Neutrophil (primary cell): ENCODE measurements at regions not wholly inside any gene's neighbourhood (a gene's known extent, or its start where the extent isn't known, plus 50 kb on each side); places are given as distances from the start of the nearest gene placed in this dataset.

Source experiments
- H3K27ac ChIP-seq: fragments of 200-600 bp; sonication (generic); 2 replicates; pipeline ENCODE4 v1.5.1; 2016; ENCODE audit warnings: mild to moderate bottlenecking, moderate library complexity
- H3K27me3 ChIP-seq: fragments of 200-600 bp; sonication (generic); 2 replicates; pipeline ENCODE4 v1.6.0; 2016; ENCODE audit warnings: mild to moderate bottlenecking
- H3K36me3 ChIP-seq: fragments of 200-600 bp; sonication (generic); 2 replicates; pipeline ENCODE4 v1.5.1; 2017
- H3K4me1 ChIP-seq, 2 experiments: fragments of 200-600 bp in 1 of 2; sonication (generic) in 1 of 2; 1 replicate in 1 of 2; 2 replicates in 1 of 2; pipeline versions ENCODE4 v1.5.1 to v1.6.1; 2013 to 2016; ENCODE audit warnings: low read depth in 1 of 2, low read length in 1 of 2, mild to moderate bottlenecking in 1 of 2, moderate library complexity in 1 of 2; ENCODE audit not compliant: control insufficient read depth in 1 of 2, insufficient read depth in 1 of 2
- H3K4me3 ChIP-seq, 2 experiments: fragments of 200-600 bp in 1 of 2; sonication (generic) in 1 of 2; 1 replicate in 1 of 2; 2 replicates in 1 of 2; pipeline ENCODE4 v1.5.1; 2013 to 2016; ENCODE audit warnings: low read depth in 1 of 2, low read length in 1 of 2, mild to moderate bottlenecking in 1 of 2, moderate library complexity in 1 of 2
- H3K9me3 ChIP-seq: fragments of 200-600 bp; sonication (generic); 2 replicates; pipeline ENCODE4 v1.5.1; 2016
- CTCF ChIP-seq: fragments of 200-600 bp; sonication (generic); IDR thresholded peaks from 2 replicates; pipeline ENCODE4 v1.5.1; 2016; ENCODE audit warnings: antibody characterized with exemption

DNA sequence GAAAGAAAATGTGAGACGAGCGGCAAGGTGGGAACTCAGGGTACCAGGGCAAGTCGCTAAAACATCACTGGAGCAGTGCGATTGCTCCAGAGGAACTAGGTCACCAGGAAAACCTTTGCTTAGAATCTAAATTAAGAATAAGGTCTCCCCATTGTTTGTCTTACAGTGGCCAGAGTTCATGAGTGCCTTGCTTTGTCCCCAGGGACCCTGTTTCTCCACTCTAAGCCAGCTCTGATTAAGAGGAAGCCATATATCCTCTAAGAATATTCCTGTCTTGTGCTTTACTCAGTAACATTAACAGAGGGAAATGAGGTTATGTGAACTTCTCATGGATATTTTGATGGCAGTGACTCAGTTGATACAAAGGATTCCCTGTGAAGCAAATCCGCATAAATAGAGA is 305.8 kb downstream of the CD83 start:
- Histone ChIP-seq H3K27ac (no peak overlapping the region), H3K27me3 (no peaks in the 10 kb centered on the region), H3K4me3 (no peak overlapping the region), H3K4me1 (peaks cover 4 to 10% of the 10 kb centered on the region in 2 experiments), H3K9me3 (no peaks in the 10 kb centered on the region), H3K36me3 (no peaks in the 10 kb centered on the region)
- TF ChIP-seq CTCF = no peak

DNA sequence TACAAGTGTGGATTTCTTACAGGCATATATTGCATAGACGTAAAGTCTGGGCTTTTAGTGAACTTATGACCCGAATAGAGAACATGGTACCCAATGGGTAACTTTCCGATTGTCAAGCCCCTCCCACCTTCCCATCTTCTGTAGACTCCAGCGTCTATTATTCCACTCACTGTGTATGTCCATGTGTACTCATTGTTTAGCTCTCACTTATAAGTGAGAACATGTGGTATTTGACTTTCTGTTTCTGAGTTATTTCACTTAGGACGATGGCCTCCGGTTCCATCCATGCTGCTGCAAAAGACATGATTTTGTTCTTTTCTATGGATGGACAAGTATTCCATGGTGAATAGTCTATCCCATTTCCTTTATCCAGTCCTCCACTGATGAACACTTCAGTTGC is 306.4 kb downstream of the CD83 start:
- Histone ChIP-seq H3K9me3 (no peaks in the 10 kb centered on the region), H3K36me3 (no peaks in the 10 kb centered on the region), H3K27me3 (no peaks in the 10 kb centered on the region), H3K4me3 (no peak overlapping the region), H3K27ac (no peak overlapping the region), H3K4me1 (peaks cover 8 to 14% of the 10 kb centered on the region in 2 experiments)
- no peak for TF ChIP-seq CTCF

GRCh38 chr6:14425805-14426204 is 308.2 kb downstream of the CD83 start:
- no peak for TF ChIP-seq CTCF
- Histone ChIP-seq H3K9me3 (no peaks in the 10 kb centered on the region), H3K36me3 (no peaks in the 10 kb centered on the region), H3K27ac (no peak overlapping the region), H3K4me3 (no peak overlapping the region), H3K27me3 (no peaks in the 10 kb centered on the region), H3K4me1 (peaks cover 8 to 14% of the 10 kb centered on the region in 2 experiments)

GRCh38 chr6:14426281-14426680 is 308.7 kb downstream of the CD83 start:
- Histone ChIP-seq H3K36me3 (no peaks in the 10 kb centered on the region), H3K9me3 (no peaks in the 10 kb centered on the region), H3K27ac (no peak overlapping the region), H3K4me3 (no peak overlapping the region), H3K27me3 (no peaks in the 10 kb centered on the region), H3K4me1 (peaks cover 8 to 14% of the 10 kb centered on the region in 2 experiments)
- TF ChIP-seq CTCF = no peak

DNA sequence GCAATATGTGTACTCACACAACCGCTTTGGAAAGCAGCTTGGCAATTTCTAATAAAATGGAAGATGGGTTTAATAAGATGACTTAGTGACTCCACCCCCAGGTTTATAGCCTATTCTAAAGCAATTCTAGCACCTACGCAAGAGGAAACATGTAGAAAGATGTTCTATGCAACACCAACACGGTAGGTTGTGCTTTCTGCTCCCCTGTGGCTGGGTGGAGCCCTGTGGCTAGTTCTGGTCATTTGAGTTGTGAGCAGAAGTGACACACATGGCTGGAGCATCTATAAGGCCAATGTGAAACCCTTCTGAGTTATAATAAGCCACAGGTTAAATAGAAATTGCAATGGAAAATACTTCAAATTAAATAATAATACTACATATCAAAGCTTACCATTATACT is 310.7 kb downstream of the CD83 start:
- H3K4me1 ChIP-seq = peaks cover 8 to 14% of the 10 kb centered on the region in 2 experiments
- no peaks in the 10 kb centered on the region for H3K27me3 ChIP-seq
- no peak for TF ChIP-seq CTCF
- H3K27ac ChIP-seq = no peak overlapping the region
- no peaks in the 10 kb centered on the region for H3K36me3 ChIP-seq
- no peak overlapping the region for H3K4me3 ChIP-seq
- H3K9me3 ChIP-seq = no peaks in the 10 kb centered on the region

- Histone ChIP-seq H3K9me3 (no peaks in the 10 kb centered on the region), H3K27me3 (no peaks in the 10 kb centered on the region), H3K4me3 (no peak overlapping the region), H3K36me3 (no peaks in the 10 kb centered on the region), H3K27ac (no peak overlapping the region), H3K4me1 (peaks cover 8 to 14% of the 10 kb centered on the region in 2 experiments)
- TF ChIP-seq CTCF = no peak
Observed at GRCh38 chr6:14429396-14429795, 311.8 kb downstream of the CD83 start.
